ENCODE measurements at regions not wholly inside any gene's neighbourhood (a gene's known extent, or its start where the extent isn't known, plus 50 kb on each side); places are given as distances from the start of the nearest gene placed in this dataset.

DNA sequence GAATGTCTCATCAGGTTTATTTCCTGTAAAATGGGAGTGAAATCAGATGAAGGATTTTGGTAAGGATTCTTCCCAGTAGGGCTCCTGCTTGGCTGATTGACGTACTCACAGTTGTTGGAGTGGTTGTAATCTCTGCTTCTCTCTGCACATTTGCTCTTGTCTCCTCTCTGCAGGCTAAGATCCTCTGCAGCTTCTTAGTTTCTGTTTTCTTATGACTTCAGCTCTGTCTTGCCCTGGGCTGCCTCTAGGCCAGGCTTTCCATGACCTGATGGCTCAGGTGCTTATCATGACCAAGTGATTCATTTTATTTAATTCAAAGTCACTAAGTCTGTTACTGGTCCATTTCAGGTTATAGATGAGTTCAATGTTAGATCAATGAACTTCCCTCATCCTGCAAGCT is 394.5 kb upstream of the DDHD1 start:
- DNase-seq (ENCODE audit: insufficient read length, low spot score) (no peak), FAIRE-seq (no peak)
- TF ChIP-seq, protein P1, sequence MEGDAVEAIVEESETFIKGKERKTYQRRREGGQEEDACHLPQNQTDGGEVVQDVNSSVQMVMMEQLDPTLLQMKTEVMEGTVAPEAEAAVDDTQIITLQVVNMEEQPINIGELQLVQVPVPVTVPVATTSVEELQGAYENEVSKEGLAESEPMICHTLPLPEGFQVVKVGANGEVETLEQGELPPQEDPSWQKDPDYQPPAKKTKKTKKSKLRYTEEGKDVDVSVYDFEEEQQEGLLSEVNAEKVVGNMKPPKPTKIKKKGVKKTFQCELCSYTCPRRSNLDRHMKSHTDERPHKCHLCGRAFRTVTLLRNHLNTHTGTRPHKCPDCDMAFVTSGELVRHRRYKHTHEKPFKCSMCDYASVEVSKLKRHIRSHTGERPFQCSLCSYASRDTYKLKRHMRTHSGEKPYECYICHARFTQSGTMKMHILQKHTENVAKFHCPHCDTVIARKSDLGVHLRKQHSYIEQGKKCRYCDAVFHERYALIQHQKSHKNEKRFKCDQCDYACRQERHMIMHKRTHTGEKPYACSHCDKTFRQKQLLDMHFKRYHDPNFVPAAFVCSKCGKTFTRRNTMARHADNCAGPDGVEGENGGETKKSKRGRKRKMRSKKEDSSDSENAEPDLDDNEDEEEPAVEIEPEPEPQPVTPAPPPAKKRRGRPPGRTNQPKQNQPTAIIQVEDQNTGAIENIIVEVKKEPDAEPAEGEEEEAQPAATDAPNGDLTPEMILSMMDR (IDR thresholded peaks at IDR 0.05; ENCODE audit: insufficient read depth, missing control alignments): no peak

DNA sequence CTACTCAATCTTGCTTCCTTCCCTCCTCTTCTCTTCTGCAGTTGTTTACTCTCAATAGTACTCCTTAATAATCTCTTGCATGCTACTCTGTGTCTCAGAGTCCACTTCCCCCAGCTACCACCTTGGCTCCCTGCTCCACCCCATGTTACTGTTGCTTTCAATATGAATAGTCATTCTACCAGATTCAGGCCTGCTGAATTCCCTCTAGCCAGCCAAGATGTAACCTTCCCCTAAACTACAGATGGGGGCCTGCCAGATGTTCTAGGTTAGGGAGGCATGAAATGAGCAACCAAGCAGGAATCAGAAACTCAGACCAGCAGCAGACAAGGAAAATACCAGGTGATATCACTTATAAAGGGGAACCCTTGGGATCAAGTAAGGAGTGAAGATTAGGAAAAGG is 392.1 kb upstream of the DDHD1 start:
- TF ChIP-seq, protein P1 (IDR thresholded peaks at IDR 0.05; ENCODE audit: insufficient read depth, missing control alignments): no peak
- DNase-seq (ENCODE audit: insufficient read length, low spot score) (no peak), FAIRE-seq (no peak)

DNA sequence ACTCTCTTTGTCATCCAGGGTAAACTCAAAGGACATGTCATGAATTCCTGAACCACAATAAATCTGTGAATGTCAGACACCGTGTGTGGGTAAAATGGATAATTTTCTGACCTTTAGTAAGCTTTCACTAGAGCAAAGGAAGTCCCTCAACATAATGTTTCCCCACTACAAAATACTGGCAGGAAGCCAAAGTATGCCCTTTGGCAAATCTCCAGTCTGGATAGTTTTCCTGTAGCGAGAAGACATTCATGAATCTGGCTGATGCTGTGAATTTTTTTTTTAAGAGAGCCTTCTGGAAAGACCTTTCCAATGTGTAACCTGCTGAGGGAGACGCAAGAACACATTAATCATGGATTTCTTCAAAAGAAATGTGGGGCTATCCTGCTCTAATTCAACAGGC is 389.6 kb upstream of the DDHD1 start:
- no peak for FAIRE-seq
- TF ChIP-seq, protein P1 (IDR thresholded peaks at IDR 0.05; ENCODE audit: insufficient read depth, missing control alignments): no peak
- DNase-seq (ENCODE audit: insufficient read length, low spot score): no peak

DNA sequence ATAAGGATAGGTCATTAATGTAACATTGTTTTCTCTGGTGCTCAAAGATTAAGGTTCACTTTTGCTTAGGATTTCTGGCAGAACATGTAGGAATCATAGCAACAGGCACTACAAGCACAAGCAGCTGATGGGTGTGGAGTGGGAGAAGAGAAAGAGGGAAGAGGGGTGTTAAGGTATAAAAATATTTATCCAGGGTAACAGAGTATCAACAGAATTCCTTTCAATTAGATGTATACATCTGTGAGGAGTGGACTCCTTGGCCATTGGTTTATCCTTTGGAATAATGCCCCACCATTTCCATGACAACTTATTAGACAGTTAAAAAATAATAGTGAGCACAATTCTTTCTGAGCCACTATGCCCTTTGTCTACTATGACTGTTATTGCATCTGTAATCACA is 388.3 kb upstream of the DDHD1 start:
- DNase-seq (ENCODE audit: insufficient read length, low spot score) (no peak), FAIRE-seq (no peak)
- TF ChIP-seq, protein P1 (IDR thresholded peaks at IDR 0.05; ENCODE audit: insufficient read depth, missing control alignments): no peak

DNA sequence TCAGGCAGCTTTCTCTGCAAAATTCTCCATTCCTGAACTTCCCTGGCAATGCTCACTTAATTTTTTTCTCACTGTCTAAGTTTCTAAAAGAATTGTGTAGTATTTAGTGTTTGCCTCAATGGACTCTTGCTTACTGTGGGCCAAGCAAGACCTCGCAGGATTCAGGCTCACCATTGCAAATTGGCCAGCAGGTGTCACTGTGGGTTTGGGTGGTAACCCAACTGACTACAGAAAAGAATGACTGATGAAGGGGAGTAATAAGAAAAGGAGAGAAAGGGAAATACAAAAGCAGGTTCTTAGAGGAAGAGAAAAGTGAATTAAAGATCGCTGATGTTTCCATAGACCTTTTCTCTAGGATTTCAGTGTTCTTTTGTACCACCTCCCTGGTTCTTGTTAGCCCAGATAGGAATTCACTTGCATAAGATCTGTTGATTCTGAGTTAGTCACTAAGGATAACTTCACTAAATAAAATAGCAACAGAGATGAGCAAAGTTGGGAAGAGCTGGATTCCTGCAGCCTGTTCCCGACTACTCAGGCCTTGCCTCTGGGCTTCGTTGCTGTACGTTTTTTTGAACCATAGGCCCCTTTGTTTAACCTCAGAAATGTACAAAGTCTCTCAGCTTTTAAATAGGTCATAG is 386.5 kb upstream of the DDHD1 start:
- TF ChIP-seq, protein P1 (IDR thresholded peaks at IDR 0.05; ENCODE audit: insufficient read depth, missing control alignments): peak; percentile 91
- FAIRE-seq: peak; percentile 6
- no peak for DNase-seq (ENCODE audit: insufficient read length, low spot score)

DNA sequence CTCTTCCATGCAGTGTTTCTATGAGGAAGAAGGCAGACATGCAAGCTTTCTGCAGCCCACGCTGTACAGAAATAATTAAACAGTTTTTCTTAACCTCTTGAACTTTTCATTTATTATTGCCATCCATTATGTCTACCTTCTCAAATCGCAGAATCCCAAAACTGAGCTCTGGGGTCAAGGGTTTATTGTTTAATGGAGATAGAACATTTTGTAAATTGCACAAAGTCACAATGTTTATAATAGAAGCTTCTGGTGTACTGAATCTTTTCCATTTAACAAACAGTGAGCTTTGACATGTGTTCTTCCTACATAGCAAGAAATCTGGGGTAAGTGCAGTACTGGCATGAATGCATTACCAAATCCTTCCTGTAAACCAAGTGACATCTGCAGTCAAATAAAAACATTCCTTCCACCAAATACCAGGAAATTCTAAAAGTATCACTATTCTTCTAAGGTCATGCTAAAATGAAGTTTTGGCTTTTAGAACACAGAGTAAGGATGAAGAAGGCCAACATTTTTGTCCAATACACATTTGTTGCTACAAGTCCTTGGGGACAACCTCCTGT is 385.3 kb upstream of the DDHD1 start:
- TF ChIP-seq, protein P1 (IDR thresholded peaks at IDR 0.05; ENCODE audit: insufficient read depth, missing control alignments): no peak
- DNase-seq (ENCODE audit: insufficient read length, low spot score): no peak
- no peak for FAIRE-seq

All from D721Med (cell line).